Glomerular visceral epithelial cell (primary cell): ENCODE measurements at regions not wholly inside any gene's neighbourhood (a gene's known extent, or its start where the extent isn't known, plus 50 kb on each side); places are given as distances from the start of the nearest gene placed in this dataset.
"Not testable (repeated sequence)": the region's sequence is repeated elsewhere in the genome, so short reads cannot be mapped to it uniquely, and the experiment has no call there.

Experiments
- DNase-seq: peaks from one replicate; pipeline ENCODE4 v3.0.0-alpha.2; 2016; ENCODE audit errors: extremely low spot score

DNA sequence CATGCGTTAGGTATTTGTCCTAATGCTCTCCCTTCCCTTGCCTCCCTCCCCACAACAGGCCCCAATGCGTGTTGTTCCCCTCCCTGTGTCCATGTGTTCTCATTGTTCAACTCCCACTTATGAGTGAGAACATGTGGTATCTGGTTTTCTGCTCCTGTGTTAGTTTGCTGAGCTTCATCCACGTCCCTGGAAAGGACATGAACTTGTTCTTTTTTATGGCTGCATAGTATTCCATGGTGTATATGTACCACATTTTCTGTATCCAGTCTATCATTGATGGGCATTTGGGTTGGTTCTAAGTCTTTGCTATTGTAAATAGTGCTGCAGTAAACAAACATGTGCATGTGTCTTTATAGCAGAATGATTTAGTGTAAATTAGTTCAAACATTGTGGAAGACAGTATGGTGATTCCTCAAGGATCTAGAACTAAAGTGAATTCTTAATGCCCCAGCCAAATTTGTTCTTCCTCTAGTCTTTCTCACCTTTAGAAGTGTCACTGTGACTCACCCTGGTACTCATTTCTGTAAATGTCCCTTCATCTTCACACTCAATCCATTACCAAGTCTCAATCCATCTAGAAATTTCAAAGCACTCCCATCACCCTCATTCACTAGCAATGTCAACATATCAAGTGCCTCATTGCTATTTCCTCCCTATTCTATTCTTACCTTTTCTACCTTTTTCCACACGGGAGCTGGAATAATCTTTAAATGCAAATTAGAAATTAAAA lies 123.9 kb downstream of the MREG start:
- DNase-seq: not testable (repeated sequence)

DNA sequence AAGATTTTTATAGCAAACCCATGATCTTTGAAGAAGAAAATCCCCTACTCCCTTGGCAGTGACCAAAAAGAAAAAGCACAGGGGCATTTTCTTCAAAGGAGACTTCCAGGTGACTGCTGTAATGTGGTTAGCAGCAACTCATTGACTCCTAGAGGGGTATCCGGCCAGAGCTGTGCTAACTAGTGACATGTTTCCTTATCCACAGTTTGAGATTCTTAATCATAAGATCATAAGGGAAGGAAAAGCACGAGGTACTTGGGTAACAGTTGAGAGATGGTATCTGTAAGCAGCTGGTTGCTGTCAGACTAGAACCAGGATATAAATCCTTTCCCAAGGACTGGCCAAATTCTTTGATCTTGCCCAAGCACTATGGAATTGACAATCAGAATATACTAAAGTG lies 124.7 kb downstream of the MREG start:
- DNase-seq: no peak

DNA sequence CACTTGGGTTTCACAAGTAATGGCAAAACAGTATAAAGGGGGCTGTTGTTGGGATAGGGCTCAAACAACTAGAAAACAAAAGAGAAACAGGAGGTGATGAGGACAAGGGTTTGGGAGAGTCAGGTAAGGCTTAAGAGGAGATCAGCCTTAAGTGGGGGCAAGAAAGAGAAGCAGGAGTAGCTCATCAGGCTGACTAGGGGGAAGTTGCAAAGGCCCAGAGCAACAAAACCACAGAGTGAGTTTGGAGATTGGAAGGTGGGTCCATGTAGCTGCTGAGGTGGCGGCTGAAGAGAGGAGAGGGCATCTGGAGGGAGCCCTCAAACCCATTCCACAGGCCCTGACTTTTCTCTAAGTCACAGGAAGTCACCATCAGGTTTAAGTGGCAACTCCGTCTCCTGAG lies 126.0 kb downstream of the MREG start:
- DNase-seq: no peak

DNA sequence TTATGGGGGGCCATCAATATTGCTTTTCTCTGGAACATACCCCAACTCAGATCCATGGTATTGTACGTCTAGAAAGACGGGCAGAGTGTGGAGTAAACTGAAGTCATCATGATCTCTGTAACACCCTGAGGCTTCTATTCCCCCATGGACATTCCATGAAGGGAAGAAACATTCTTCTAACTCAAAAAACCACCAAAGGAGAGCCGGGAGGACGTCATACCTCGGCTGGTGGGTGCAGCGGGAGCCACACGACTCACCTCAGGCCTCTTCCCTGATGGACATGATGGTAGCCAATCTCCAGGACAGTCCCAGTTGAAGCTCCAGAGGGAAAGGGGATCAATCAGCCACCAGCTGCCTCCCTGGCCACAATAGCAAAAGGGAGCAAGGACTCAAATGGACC lies 127.3 kb downstream of the MREG start:
- no peak for DNase-seq

DNA sequence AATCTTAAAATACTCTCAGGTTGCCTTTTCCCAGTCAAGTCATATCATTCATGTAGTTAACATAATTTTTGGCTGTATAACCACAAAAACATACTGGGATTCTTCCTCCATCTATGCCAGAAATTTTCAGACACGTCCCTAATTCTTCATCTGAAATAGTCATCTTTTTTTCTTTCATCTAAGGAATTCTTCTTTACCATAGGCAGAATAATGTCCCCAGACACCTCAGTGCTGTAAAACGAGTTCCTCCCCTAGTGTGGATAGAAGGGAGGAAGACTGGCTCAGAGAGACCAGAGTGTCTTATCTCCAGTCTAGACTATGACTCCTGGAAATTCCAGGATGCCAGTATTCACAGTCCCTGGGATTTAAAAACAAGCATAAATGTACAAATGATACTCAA lies 127.8 kb downstream of the MREG start:
- no peak for DNase-seq

DNA sequence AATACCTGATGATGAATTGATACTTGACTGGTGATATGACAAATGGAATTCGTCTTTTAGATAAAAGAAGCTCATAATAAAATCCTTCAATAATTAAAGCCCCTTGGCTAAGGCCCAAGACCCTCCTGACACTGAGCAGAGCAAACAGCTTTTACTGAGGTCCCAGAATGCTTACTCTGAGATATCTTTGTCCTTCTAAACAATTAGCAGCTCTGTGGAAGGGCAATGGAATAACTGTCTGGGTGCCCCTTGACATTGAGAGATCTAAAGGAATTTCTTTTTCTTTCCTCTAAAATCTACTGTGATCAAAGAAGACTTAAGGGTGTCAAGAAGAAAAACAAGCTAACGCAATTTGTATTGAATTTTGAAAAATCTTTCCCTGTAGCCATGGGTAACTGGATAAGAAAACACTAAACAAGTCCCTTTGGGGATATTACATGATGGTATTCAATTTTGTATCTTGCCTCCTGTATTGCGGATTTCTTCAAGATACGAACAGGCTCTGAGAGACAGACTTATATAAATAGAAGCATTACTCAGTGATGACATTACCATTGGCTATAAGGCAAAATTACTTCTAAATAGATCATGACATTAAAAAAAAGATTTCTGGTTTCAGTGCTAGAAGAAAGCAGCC lies 128.8 kb downstream of the MREG start:
- no peak for DNase-seq

DNA sequence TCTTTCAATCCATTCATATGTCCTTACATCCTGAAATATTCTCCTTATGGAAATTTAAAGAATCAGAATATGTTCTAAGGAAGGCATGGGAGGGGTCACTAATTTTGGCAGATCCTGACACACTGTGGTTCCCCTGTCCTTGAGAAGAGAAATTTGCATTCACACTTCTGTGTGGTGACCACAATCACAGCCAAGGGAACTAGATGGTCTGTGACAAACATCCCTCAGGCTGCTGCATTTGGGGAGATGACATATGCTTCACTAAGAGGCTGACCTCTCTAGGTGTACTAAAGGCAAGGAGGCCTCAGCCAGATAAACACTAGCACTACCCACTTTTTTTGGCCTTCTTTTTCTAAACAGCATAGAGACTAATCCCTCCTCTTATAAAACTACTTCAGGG lies 129.6 kb downstream of the MREG start:
- no peak for DNase-seq

DNA sequence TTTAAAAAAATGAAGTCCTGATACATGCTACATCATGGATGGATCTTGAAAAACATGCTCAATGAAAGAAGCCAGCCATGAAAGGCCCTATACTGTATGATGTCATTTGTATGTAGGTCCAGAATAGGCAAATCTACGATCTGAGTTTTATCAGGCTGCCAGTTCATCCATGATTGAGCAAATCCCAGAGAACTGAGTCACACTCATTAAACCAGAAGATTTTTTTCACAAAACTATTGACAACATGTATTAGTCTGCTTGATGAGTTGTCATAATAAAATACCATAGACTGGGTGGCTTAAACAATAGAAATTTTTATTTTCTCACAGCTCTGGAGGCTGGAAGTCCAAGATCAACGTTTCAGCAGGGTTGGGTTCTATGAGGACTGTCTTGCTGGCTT lies 130.7 kb downstream of the MREG start:
- peak; percentile 22 for DNase-seq

DNA sequence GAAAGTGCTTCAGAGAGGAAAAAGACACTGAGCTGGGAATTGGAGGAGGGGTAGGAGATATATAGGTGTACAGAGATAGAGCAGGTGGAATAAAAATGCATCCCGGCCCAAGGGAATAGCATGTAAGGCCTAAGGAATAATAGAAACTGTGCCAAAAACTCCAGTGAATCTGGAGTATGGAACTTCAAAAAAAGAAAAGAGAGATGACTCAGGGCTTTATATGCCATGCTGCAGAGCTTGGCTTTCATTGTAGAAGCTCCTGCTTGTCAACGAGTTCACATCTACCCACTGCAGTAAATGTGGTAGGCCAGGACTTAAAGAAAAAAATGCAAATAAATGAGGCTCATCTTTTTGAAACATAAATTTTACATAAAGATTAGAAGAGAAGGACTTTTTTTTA lies 131.8 kb downstream of the MREG start:
- DNase-seq: no peak

DNA sequence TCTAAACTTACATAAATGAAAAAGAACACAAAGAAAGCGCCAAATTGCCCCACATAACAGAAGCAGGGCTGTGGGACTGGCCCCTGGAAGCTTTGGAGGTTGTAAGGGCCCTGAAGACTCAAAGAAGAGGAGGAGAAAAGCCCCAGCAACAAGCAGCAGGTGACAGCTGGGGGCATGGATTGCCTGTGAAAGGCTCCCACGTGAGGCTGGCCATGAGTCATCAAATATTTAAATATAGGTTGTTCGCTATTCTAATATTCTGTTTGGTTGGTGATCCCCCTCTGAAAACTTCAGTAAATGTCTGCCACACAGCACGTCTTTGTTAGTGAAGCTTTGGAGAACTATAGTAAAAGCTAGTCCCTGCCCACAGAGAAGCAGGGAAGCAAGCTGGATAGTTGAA lies 132.4 kb downstream of the MREG start:
- no peak for DNase-seq

DNA sequence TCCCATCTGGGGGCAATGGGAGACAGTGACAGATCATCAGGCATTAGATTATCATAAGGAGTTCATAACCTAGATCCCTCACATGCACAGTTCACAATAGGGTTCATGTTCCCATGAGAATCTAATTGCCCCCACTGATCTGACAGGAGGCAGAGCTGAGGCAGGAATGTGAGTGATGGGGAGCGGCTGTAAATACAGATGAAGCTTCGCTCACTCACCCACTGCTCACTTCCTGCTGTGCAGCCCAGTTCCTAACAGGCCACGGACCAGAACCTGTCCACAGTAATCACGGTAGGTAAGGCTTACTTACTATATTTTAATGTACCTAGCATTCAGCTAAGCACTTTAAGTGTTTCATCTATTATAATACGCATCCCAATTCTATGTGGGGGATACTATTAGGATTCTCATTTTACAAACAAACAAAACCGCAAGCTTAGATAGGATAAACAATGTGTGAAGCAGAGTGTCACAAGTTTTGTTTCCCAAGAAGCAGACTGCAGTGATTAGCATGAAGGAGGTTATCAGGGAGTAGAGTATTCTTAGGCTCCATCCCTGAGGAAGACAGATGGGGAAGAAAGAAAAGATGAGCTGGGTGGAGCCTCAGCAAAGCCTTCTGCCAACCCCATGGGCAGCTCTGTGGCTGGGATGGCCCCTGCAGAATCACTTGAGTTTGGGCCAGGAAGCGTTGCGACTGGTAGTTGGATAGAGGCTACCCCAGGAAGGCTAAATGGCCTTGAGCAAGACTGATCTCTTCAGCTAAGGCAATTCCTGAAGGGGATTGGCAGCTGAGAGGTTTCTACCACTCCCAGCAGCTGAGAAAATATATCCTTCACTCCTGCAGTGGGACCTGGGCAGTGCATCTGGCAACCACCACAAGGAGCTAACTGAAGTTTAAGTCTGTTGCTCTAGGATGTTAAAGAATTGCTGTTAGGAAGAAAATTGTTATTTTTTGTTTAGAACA lies 133.1 kb downstream of the MREG start:
- DNase-seq: no peak

DNA sequence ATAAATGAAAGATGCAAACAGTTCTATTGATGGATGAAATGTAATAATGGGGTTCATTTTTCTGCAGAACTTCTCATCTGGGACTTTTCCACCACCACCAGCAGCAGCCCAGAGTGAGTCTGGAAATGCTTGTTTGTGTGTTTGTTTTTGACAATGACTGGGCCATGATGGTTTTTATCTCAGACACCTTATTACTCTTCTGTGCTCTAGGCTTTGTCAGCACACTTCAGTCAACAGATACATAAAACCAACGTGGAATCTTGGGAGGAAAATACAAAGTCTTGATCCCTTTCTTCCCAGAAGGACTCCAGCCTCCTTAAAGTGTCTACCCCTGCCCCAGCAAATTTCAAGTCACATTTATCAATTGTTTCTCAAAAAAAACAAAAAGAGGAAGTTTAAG lies 134.0 kb downstream of the MREG start:
- no peak for DNase-seq

DNA sequence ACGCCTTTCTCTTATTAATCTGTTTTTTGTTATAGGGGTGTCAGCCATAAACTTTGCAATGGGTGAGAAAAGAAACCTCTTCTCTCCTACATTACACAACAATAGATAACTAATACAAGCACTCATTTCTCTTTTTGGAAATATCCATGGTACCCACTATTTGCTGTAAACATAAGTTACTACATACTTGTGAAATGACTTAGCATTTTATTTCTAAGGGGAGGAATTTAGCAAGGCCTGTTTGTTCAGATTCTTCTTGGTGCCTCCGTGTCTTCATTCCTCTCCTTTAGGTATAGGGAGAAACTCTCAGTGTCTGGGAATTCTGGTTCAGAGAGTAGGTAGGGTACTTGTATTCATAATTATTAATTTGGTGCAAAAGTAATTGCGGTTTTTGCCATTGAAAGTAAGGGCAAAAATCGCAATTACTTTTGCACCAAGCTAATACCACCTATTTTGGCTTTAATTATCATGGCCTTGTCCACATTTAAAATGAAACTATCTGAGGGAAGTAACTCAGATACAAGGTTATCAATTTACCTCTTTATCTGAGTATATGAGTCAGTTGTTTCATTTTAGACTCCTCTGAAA lies 134.8 kb downstream of the MREG start:
- no peak for DNase-seq

DNA sequence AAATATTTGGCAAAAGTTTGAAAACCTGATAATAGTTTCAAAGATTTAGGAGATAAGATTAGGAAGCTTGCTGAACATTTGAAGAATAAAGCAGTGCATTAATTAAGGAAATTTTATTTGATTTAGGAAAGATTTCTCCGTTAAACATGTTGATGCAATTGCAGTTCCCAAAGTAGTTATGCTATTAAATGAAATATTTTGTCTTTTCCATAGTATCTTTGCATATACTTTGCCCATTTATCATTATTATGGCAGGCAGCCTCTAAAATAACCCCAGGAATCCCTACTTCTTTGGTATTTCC lies 136.5 kb downstream of the MREG start:
- no peak for DNase-seq

DNA sequence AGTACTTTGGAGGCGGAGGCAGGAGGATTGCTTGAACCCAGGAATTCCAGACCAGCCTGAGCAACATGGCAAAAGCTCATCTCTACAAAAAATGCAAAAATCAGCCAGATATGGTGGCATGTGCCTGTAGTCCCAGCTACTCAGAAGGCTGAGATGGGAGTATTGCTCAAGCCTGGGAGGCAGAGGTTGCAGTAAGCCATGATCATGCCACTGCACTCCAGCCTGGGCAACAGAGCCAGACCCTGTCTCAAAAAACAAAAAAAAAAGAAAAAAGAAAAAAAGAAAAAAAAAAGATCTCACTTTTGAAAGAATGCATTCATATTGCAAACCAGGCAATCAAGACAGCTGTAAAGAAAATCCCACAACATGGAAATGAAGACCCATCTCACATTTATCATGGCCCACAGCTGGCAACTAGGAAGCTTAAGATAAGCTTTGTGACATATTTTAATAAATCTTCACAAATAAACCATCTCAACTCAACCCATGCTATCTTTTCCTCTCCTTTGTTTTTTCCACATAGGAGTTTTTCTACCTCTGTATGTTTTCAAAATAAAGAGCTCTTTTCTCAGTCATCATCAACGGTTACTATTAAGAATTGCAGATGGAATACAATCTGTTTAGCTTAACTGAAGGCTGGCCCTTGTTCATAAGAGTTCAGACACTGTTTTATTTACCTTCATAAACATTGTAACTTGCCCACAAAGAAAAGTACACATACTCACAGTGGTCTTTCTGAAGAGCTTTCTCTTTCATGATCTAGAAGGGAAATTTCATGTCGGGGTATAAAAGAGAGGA lies 137.0 kb downstream of the MREG start:
- no peak for DNase-seq

DNA sequence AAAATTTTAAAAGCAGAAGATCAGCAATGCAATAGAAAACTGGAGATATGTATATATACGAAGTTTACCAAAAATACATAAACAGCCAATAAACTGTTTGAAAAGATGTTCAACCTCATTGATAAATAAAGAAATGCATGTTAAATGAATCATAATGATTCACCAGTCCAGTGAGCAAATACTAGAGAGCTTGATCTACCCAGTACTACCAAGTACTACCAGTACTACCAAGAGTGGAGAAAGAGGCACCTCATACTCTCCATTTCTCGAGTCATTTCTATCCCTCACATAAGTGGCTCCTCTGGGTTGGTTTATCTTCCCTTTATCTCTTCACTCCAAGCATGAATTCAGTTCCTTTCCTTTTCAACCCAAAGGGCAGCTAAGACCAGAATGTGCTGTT lies 138.9 kb downstream of the MREG start:
- no peak for DNase-seq

DNA sequence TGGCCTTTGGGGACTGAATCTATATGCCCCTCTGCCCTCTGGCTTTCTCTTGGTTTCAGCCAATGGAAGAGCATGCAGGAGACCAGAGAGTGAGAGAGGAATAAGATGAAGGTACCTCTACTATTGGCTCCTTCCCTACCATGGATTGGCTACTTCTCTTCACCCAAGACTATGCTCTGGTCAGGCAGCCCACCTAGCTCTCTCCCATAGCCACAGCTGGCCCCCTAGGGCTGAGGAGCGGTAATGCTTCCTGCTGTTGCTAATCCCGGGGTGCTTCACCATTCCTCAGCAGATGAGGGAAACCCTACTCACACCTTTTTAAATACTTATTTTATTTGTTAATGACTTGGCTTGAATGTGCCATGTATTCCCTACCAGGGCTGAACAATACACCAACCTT lies 142.4 kb downstream of the MREG start:
- DNase-seq: peak; percentile 8

DNA sequence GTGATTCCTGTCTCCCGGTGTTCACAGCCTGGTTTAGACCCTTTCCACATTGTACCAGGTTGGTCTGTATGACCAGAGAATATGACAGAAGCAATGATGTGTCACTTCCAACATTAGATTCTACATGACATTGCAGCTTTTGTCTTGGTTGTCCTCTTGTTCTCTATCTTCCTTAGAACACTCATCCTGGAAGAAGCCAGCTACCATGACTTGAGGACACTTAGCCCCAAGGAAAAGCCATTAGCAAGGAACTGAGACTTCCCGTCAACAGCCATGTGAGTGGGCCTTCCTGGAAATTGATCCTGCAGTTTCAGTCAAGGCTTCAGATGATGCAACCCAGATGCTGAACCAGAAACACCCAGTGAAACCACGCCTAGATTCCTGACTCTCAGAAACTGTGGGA lies 143.3 kb downstream of the MREG start:
- DNase-seq: no peak

DNA sequence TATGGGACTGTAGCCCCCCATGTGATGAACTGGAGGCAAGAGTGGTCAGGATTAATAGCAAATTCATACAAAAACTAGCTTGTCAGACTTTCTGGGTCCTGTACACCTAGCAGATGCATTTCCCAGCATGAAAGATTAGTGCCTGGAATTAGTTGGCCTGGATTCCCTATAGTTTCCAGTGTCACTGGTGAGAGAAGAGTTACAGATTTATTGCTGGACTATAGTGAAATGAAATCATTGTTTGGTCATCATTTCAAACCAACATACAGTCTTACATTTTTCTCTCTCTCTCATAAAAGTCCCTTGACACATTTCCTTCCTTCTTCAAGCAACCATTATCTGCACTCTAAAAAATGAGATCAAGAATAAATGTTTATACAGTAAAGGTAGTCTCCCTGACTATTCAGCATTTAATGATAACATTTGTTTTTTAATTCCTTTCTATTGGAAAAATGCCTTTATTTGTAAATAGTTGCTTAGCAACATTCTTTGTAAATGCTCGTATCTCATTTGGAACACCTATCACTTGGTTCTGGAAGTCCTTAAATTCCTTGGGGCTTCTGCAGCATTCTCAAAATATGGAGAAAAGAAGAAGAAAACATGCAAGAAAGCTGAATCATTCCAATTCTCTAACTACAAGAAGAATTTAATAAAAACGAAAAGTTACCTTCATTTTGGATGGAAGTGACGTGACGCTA lies 144.4 kb downstream of the MREG start:
- DNase-seq: no peak

DNA sequence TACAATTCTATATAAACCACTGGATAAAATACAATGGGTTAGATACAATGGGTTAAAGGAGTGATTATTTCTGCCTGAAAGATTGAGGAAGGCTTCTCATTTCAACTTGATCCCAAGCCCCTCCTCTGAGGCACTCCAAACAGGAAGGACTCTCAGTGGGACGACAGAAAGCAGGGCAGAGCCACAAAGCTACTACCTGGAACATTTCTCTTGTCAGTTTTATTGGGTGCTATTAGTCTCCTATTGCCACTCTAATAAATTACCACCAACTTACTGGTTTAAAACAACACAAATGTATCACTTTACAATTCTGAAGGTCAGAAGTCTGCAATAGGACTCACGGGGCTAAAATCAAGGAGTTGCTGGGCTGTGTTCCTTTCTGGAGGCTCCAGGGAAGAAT lies 146.7 kb downstream of the MREG start:
- DNase-seq: no peak

DNA sequence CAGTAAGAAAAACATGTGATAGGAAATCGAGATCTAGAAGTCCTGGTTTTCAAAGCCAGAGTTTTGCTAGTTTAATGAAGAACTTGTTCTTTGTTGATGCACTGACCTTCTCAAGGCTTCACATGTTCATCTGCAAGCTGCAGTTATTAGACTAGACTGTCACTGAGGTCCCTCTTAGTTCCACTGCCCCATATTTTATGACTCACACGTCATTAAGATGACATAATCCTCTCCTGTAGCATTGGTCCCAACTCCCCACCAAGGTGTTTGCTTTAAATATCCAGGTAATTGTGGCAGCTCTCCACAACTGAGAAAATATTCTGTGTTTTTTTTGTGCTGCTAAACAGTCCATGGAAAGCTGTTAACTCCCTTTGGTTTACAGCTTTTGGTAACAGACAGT lies 149.7 kb downstream of the MREG start:
- no peak for DNase-seq
